ENCODE measurements at regions not wholly inside any gene's neighbourhood (a gene's known extent, or its start where the extent isn't known, plus 50 kb on each side); places are given as distances from the start of the nearest gene placed in this dataset.

DNA sequence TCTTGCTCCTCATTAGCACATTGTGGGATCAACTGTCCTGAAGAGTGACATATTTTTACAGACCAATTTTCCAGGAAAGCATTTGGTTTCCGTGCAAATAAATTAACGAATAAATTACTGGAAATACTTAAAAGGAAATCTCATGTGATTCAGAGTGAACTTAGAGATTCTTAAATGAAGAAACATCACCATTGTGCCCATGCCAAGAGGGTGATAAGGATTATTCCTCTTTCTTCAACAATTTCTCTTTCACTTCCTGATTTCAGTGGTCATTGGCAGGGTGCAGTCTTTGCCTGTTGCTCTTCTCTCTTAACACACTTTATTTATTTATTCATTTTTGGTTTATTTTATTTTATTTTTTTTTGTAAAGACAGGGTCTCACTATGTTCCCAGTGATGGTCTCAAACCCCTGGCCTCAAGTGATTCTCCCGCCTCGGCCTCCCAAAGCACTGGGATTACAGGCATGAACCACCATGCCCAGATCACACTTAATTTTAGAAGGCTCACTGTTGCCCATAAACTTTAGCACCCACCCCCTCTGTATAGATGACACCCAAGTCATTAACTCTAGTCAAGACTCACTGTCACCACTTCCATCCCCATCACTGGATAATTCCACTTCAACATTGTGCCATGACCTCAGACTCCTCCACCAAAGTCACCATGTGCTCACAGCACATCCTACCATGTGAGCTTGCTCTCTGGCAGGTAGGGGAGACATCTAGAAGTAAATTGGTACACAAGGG, 92.6 kb upstream of the CERS6 start:
- TF ChIP-seq CTCF (conservative IDR thresholded peaks at IDR 0.05) (no peak), EZH2 (IDR thresholded peaks at IDR 0.05; ENCODE audit: low read depth) (no peak)
